T-helper 1 cell treated with Interleukin-12 subunit alpha and Interleukin-12 subunit beta and Interleukin-4 antibody, amounts not matched to agents 30 μg/mL and 1 μg/mL, for 36 hours (primary cell): ENCODE measurements at regions not wholly inside any gene's neighbourhood (a gene's known extent, or its start where the extent isn't known, plus 50 kb on each side); places are given as distances from the start of the nearest gene placed in this dataset.
"Not testable (repeated sequence)": the region's sequence is repeated elsewhere in the genome, so short reads cannot be mapped to it uniquely, and the experiment has no call there.

Experiments
- H3K27ac Mint-ChIP-seq: one replicate; pipeline ENCODE4 v1.8.0; 2021; ENCODE audit warnings: mild to moderate bottlenecking, mixed read lengths
- H3K27me3 Mint-ChIP-seq: one replicate; pipeline ENCODE4 v1.8.0; 2021; ENCODE audit warnings: low read depth, mixed read lengths
- H3K36me3 Mint-ChIP-seq: one replicate; pipeline ENCODE4 v1.8.0; 2021; ENCODE audit warnings: low read depth, mixed read lengths
- H3K4me1 Mint-ChIP-seq: one replicate; pipeline ENCODE4 v1.8.0; 2021; ENCODE audit warnings: low read depth, mixed read lengths
- H3K4me3 Mint-ChIP-seq: one replicate; pipeline ENCODE4 v1.8.0; 2021; ENCODE audit warnings: mild to moderate bottlenecking, moderate library complexity, mixed read lengths
- H3K9me3 Mint-ChIP-seq: one replicate; pipeline ENCODE4 v1.8.0; 2021; ENCODE audit warnings: mixed read lengths

- Mint-ChIP-seq H3K36me3 (no peaks in the 10 kb centered on the region), H3K4me1 (peaks cover 16% of the 10 kb centered on the region), H3K27ac (no peak overlapping the region), H3K4me3 (no peak overlapping the region), H3K27me3 (peaks cover 9% of the 10 kb centered on the region), H3K9me3 (no peaks in the 10 kb centered on the region)
Measured at GRCh38 chr12:25328072-25328712, 77.5 kb upstream of the KRAS start.

GRCh38 chr12:25327321-25327720 lies 76.6 kb upstream of the KRAS start:
- Mint-ChIP-seq H3K4me3 (no peak overlapping the region), H3K36me3 (no peaks in the 10 kb centered on the region), H3K27me3 (peaks cover 9% of the 10 kb centered on the region), H3K27ac (no peak overlapping the region), H3K9me3 (no peaks in the 10 kb centered on the region), H3K4me1 (peaks cover 21% of the 10 kb centered on the region)

DNA sequence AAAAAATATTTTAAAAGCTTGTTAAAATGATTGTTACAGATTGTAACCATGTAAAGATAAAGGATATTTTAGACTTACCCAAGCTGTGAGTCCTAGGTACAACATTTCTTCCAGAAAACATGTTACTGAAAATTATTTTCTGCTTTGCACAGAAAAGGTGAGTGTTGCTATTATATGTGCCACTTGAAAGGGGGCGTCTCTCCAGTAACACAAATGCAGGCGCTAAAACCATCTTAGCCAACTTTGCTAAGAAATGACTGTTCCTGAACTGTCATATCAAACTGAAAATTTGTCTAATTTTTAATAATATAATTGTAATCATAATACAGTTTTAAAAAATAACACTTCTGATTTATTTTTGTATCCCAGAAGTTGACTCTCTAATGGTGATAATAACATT lies 75.6 kb upstream of the KRAS start:
- H3K27ac Mint-ChIP-seq: no peak overlapping the region
- H3K4me3 Mint-ChIP-seq: no peak overlapping the region
- H3K9me3 Mint-ChIP-seq: no peaks in the 10 kb centered on the region
- H3K4me1 Mint-ChIP-seq: peaks cover 25% of the 10 kb centered on the region
- peaks cover 9% of the 10 kb centered on the region for H3K27me3 Mint-ChIP-seq
- no peaks in the 10 kb centered on the region for H3K36me3 Mint-ChIP-seq

- Mint-ChIP-seq H3K4me1 (peaks cover 39% of the 10 kb centered on the region), H3K4me3 (no peak overlapping the region), H3K27ac (no peak overlapping the region), H3K9me3 (no peaks in the 10 kb centered on the region), H3K27me3 (peaks cover 9% of the 10 kb centered on the region), H3K36me3 (no peaks in the 10 kb centered on the region)
Measured at GRCh38 chr12:25324861-25325260, 74.1 kb upstream of the KRAS start.

DNA sequence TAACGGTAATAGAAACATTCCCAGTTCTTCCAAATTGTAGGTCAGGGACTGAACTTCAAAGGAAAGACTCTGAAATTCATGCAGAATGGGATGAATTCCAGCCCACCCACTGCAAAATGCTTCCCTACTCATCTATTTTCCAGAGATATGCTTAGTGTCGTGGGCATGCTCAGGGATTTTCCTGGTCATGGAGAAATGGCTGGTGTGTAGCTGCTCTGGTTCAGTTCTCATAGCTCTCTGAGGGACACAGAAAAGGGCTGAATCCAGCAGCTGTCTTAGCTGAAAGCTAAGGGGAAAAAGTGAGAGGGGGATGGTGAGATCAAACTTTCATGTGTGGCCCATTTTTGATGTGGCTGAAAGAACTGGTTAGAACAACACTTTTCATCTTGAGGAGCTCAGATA lies 72.9 kb upstream of the KRAS start:
- peak overlapping the region; percentile 33 for H3K4me3 Mint-ChIP-seq
- H3K9me3 Mint-ChIP-seq: no peaks in the 10 kb centered on the region
- no peaks in the 10 kb centered on the region for H3K36me3 Mint-ChIP-seq
- H3K27ac Mint-ChIP-seq: peak overlapping the region; percentile 66
- H3K4me1 Mint-ChIP-seq: peaks cover 40% of the 10 kb centered on the region
- peaks cover 7% of the 10 kb centered on the region for H3K27me3 Mint-ChIP-seq

DNA sequence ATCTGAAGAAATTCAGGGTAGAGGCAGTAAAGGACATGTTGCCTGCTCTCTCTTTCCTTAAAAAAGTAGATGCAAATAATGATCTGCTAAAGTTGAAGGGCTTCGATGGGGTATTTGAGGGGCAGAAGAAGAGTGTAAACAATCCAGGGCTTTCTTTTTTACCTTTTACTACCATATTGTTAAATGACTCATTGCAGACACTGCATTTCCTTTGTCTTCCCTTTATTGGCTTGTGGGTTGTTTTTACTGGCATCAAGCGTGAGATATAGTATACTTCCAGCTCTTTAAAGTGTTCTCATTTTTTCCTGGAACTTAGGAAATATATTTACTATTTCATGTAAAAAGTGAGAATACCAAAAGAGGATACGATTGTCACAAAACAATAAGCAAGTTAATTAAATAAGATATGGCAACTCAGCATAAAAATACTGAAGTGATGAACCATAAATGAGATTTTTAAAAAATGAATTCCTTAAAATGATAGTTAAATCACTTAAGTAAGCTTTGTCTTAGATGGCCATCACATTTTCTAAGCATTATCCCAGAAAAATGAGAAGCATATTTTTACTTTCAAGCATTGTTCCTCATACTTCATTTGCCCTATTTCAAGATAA lies 72.3 kb upstream of the KRAS start:
- H3K36me3 Mint-ChIP-seq: no peaks in the 10 kb centered on the region
- peaks cover 2% of the 10 kb centered on the region for H3K27me3 Mint-ChIP-seq
- H3K27ac Mint-ChIP-seq: peak overlapping the region; percentile 79
- H3K4me1 Mint-ChIP-seq: peaks cover 40% of the 10 kb centered on the region
- H3K9me3 Mint-ChIP-seq: no peaks in the 10 kb centered on the region
- H3K4me3 Mint-ChIP-seq: peak overlapping the region; percentile 79

DNA sequence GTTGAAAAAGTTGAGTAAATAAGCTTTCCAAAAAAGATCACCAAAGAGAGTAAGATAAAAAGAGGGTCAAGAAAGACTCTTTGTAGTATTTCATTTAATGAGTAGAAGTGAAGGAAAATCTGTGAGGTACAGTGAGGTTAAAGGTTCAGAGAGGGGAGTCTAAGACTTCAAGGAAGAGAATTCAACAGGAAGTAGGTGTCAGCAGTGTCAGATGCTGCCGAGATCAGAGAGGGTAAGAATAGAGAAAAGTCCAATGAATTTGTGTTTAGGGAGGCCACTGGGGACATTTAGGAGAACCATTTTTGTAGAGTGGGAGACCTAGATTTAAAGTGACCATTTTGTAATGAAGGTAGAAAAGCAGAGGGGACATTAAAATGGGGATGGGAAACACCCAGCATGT lies 71.6 kb upstream of the KRAS start:
- H3K4me3 Mint-ChIP-seq: peak overlapping the region; percentile 79
- H3K27me3 Mint-ChIP-seq: no peaks in the 10 kb centered on the region
- H3K36me3 Mint-ChIP-seq: no peaks in the 10 kb centered on the region
- H3K9me3 Mint-ChIP-seq: no peaks in the 10 kb centered on the region
- H3K4me1 Mint-ChIP-seq: peaks cover 40% of the 10 kb centered on the region
- H3K27ac Mint-ChIP-seq: peak overlapping the region; percentile 79

DNA sequence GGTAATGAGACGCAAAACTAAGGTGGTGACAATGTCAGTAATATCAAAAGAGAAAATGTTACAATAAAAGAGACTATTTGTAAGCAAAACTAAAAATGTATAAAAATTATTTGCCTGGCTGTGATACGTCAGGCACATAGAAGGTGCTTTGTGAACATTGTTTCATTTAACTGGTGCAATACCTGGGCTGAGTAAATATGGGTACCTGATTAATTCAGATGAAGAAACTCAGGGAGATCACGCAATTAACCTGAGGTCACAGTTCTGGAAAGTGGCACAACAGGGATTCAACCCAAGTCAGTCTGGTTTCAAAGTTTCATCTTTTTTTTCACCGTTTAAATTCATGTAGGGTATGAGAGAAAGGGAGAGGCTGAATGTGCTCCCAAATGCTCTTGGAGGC lies 71.0 kb upstream of the KRAS start:
- Mint-ChIP-seq H3K27ac (peak overlapping the region; percentile 79), H3K27me3 (no peaks in the 10 kb centered on the region), H3K36me3 (no peaks in the 10 kb centered on the region), H3K4me1 (peaks cover 40% of the 10 kb centered on the region), H3K4me3 (no peak overlapping the region), H3K9me3 (no peaks in the 10 kb centered on the region)

DNA sequence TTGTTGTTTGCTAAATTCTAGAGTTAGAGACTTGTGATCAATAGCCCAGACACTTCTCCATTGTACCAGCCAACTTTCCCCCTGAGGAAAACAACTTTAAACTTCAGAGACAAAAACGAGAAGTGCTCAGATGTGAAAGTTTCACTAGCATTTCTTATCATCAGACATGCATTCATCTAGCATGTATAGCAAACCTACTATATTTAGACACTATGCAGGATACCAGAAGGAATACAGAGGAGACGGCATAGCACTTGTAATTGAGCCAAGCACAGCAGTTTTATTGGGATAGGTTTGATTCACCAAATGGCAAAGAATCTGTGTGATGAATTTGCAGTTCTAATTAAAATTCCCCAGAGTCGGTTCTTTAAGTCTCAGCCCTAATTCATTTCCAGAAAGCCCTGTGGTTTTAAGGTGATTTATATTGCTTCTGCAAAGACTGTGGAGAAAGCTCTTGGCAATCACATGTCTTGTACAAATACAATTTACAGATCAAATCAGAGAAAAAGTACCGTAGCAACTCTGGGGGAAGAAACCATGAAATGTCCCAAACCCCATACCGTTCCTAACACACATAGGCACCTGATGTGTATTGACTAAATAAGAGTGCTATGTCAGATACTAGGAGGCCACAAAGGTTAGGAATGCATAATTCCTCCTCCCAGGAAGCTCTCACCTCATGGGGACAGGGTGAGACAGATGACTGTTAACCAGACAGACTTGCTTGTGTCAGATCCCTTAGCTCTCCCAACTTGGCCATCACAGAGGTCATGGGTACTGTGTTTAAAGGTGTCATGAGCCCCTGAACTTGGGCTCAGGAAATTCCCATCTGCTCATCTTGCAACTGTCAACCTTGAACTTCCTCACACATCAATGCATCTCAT lies 69.6 kb upstream of the KRAS start:
- peaks cover 40% of the 10 kb centered on the region for H3K4me1 Mint-ChIP-seq
- H3K27me3 Mint-ChIP-seq: no peaks in the 10 kb centered on the region
- peaks cover 3% of the 10 kb centered on the region for H3K36me3 Mint-ChIP-seq
- no peaks in the 10 kb centered on the region for H3K9me3 Mint-ChIP-seq
- H3K27ac Mint-ChIP-seq: peak overlapping the region; percentile 42
- H3K4me3 Mint-ChIP-seq: peak overlapping the region; percentile 9

- Mint-ChIP-seq H3K4me3 (no peak overlapping the region), H3K4me1 (peaks cover 40% of the 10 kb centered on the region), H3K27me3 (peaks cover 3% of the 10 kb centered on the region), H3K36me3 (peaks cover 3% of the 10 kb centered on the region), H3K9me3 (peaks cover 5% of the 10 kb centered on the region), H3K27ac (no peak overlapping the region)
Measured at GRCh38 chr12:25319233-25319984, 68.7 kb upstream of the KRAS start.

DNA sequence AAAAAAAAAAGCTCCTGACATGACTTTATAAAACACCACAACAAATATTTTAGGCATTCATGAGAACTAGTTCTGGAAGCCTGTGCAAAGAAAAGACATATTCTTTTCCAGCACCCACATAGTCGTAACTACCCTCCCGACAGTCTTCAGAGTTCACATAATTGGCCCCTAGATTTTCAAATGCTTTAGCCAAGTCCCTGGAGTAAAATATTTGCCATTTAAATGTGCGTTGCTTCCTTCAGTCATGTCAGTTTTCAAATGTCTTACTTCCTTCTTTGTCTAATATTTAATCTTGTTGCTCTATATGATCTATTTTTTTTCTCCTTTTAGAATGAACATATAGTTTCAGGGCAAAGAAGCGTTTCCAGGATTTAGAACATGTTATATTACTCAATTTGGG lies 66.8 kb upstream of the KRAS start:
- H3K4me3 Mint-ChIP-seq: no peak overlapping the region
- peaks cover 3% of the 10 kb centered on the region for H3K27me3 Mint-ChIP-seq
- peaks cover 25% of the 10 kb centered on the region for H3K4me1 Mint-ChIP-seq
- peaks cover 3% of the 10 kb centered on the region for H3K36me3 Mint-ChIP-seq
- peaks cover 10% of the 10 kb centered on the region for H3K9me3 Mint-ChIP-seq
- no peak overlapping the region for H3K27ac Mint-ChIP-seq

- H3K36me3 Mint-ChIP-seq: peaks cover 3% of the 10 kb centered on the region
- no peak overlapping the region for H3K27ac Mint-ChIP-seq
- H3K4me3 Mint-ChIP-seq: no peak overlapping the region
- H3K27me3 Mint-ChIP-seq: peaks cover 3% of the 10 kb centered on the region
- H3K4me1 Mint-ChIP-seq: peaks cover 6% of the 10 kb centered on the region
- peaks cover 16% of the 10 kb centered on the region for H3K9me3 Mint-ChIP-seq
Measured at GRCh38 chr12:25315388-25315787, 64.7 kb upstream of the KRAS start.

GRCh38 chr12:25313266-25313990 lies 62.7 kb upstream of the KRAS start:
- peaks cover 16% of the 10 kb centered on the region for H3K9me3 Mint-ChIP-seq
- H3K36me3 Mint-ChIP-seq, H3K27me3 Mint-ChIP-seq, H3K4me1 Mint-ChIP-seq, H3K27ac Mint-ChIP-seq, H3K4me3 Mint-ChIP-seq: not testable (repeated sequence)

DNA sequence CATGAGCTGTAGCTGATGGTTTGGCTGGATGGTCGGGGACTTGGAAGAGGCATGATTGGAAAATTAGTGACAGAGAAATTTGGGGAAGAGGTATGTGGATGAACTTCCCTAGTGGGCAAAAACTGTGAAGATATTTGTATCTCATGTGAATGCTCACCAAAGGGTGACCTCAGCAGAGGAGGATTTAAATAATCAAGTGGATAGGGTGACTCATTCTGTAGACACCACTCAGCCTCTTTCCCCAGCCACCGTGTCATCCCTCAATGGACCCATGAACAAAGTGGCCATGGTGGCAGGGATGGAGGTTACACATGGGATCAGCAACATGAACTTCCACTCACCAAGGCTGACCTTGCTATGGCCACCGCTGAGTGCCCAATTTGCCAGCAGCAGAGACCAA lies 60.8 kb upstream of the KRAS start:
- H3K9me3 Mint-ChIP-seq: peaks cover 16% of the 10 kb centered on the region
- H3K27me3 Mint-ChIP-seq: peaks cover 10% of the 10 kb centered on the region

More for the DNA sequence above, 60.8 kb upstream of the KRAS start:
- Mint-ChIP-seq H3K36me3 (peaks cover 3% of the 10 kb centered on the region), H3K4me3 (no peak overlapping the region), H3K4me1 (no peaks in the 10 kb centered on the region), H3K27ac (no peak overlapping the region)
